Activated T-cell treated with anti-CD3 and anti-CD28 coated beads for 48 hours (primary cell): ENCODE measurements at regions not wholly inside any gene's neighbourhood (a gene's known extent, or its start where the extent isn't known, plus 50 kb on each side); places are given as distances from the start of the nearest gene placed in this dataset.
"Not testable (repeated sequence)": the region's sequence is repeated elsewhere in the genome, so short reads cannot be mapped to it uniquely, and the experiment has no call there.

ENCODE experiments used
- DNase-seq: peaks from one replicate; pipeline ENCODE4 v3.0.0-alpha.2; 2020; ENCODE audit warnings: low read depth

DNA sequence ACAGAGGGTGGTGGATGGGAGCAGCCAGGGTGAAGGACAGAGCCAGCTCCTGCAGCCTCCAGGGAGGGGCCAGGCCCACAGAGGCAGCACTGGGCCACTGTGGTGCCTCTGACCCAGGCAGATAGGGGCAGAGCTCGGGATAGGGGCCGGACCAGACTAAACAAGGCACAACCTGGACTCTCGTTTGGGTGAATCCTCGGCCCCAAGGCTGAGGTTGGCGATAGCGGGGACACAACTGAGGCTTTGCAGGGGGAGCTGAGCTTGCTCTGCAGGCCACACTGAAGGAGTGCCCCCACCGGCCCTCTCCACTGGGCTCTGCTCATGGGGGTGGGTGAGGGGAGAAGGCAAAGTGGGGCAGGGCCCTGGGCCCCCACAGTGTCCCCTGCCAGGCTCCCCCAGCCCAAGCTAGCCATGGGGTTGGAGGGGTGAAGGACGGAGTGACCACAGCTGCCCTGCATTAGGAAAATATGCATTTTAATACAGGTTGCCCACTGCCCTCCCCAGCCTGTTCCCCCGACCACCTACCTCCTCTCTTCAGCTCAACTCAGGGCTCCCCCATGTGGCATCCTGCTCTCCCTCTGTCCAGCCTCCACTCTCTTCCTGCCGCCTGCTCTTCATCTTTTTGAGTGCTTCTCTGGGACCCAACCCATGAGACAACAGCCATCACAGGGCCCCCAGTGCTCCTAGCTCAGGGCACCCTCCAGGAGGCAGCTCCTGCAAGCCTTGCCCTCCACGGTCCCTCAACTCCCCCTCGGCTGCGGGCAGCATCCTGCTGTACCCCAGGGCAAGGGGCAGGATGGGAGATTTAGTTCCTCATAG lies 152.8 kb downstream of the INHBB start:
- no peak for DNase-seq

- no peak for DNase-seq
Measured at GRCh38 chr2:120499784-120500495, 154.0 kb downstream of the INHBB start.

DNA sequence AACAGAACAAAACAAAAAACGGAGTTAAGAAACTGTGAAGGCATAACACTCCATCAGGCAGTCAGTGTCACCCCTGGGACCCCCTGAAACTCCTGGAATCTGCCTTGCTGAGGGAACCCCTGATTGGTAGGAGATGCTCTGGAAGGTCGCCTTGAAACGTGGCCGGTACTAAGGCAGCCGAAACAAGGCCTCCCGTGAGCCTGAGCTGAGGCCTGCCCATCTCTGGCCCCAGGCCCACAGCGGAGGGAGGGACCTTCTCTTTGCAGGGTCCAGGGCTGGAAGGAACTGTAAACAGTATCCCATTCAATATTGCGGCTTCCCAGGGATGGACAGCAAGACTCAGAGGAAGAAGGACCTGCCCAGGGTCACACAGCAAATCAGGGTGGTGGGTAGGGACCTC lies 155.7 kb downstream of the INHBB start:
- DNase-seq, result no peak

DNA sequence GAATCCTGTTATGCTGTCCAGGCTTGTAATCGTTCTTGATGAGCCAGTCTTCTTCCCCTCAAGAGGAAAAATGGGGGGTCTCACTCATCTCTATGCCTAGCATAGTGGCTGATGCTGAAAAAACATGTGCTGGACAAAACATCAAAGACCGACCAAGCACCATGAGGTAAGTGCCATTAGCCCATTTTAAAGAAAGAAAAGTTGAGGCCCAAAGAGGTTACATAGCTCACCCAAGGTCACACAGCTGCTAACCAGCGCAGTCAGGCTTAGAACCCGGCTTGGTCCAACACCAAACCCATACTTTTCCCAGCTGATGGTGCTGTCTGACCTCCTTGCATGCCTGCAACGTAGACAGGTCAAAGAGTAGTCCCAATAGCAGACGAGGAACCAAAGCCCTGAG lies 156.4 kb downstream of the INHBB start:
- DNase-seq, result no peak

GRCh38 chr2:120502761-120503160 lies 156.8 kb downstream of the INHBB start:
- DNase-seq, result no peak

DNA sequence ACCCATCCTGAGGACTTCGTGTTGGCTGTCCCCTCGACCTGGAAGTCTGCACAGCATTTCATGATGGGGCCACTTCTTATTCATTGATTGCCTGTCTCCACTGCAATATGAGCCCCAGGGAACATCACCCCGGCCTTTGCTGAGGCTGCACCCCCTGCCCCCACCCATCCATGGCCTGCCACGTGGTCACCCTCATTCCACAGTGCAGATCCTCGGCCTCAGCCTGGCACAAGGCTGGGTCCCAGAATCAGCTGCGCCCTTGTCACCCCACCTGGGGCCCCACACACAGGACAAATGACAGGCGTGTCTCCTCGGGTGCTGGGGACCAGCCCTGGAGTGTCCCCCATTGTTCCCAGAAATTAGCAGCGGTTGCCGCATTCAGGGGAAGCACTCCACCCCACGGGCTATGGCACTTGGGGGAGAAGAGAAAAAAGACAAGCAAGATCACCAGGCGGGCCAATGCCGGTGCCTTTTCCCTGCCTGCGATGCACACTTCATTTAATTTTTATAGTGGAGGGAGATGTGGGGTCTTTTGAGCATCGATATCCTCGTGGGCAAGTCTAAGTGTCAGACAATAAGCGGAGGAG lies 157.4 kb downstream of the INHBB start:
- no peak for DNase-seq

- DNase-seq, result no peak
Measured at GRCh38 chr2:120503793-120504571, 158.0 kb downstream of the INHBB start.

DNA sequence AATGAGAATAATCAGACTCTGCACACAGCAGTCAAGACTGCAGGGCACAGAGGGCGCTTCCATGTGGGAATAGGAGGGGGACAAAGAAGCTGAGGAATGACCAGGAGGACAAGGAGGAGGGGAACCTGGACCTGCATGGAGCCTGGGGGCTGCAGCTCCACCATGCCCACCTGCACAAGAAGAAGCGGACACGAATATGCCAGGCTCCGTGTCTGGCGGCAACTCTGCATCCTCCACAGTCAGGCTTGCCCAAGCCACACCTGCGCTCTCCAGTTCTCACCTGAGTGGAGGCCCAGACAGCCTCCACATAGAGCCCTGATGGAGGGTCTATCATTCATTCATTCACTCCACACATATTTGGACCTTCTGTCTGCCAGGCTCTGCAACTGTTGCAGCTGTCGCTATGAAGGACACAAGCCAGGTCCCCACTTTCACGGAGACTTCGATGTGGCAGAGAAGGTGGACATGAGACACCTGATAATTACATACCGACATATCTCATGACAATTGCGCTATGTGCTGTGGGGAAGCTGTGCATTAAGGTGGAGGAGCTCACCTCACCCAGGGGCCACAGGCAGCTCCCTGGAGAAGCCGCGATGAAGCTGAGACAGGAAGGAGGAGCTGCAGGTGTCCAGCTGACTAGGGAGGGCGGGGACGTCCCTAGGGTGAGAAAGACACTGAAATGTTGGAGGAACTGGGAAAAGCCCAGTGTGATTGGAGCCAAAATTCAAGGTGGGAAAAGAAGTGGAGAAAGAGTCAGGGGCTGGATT lies 159.2 kb downstream of the INHBB start:
- DNase-seq, result no peak

- DNase-seq, result no peak
Measured at GRCh38 chr2:120508567-120509041, 162.7 kb downstream of the INHBB start.

GRCh38 chr2:120509213-120509815 lies 163.4 kb downstream of the INHBB start:
- no peak for DNase-seq

DNA sequence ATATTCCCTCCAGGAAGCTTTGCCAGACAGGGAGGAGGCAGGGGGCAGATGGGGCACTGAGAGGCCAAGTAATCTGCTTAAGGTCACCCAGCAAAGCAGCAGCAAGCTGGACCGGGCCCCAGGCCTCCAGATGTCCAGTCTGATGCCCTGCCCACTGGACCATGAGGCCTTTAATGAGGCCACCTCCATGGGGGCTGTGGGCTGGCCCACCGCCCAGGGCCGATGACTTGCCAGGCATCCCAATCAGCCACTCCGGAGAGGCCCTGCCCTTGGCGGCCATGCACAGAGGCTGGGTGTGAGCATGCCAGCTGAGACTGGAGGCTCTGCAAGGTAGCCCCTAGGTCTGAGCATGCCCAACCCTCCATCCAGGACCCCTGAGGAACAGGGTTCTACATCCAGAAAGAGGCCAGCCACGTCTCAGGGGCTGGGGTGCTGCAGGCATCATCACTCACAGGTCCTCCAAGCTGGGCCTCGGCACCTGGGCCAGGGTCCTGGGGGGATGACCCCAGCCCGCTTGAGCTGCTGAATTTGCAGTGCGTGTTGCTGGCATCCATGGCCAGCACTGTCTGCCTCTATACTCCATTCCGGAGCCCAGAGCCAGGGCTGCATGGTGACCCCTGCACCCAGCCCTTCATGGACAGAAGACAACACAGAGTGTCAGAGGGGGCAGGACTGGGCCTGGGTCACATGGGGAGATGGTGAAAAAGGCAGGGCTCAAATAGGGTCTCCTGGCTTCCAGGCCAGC lies 164.2 kb downstream of the INHBB start:
- DNase-seq, result no peak

GRCh38 chr2:120510751-120511395 lies 164.9 kb downstream of the INHBB start:
- DNase-seq, result no peak

GRCh38 chr2:120511536-120511935 lies 165.6 kb downstream of the INHBB start:
- DNase-seq, result no peak

- DNase-seq, result no peak
Measured at GRCh38 chr2:120511947-120512710, 166.2 kb downstream of the INHBB start.

DNA sequence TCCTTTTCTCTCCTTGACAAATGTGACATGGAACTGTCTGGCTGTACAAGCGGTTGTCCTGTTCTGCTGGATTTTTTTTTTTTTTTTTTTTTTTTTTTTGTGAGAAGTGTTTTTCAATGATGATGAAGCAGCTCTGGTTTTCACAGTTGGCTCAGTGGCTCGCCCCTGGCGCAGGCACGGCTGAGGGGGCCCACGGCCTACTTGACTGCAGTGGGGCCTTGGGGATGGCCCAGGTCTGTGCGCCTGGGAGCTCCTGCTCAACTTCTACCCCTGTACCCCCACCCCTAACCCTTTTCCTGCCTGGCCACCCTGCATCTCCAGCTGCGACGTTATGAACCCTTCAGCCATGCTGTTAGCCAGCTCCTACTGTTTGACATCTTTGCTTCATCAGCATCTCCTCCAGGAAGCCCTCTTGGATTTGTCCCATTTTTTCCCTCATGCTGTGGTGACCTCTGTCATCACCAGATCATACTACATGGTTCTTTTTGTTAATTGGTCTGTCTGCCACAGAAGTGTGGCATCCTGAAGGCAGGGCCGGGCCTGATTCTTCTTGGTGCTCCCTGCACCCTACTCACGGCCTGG lies 167.9 kb downstream of the INHBB start:
- DNase-seq, result no peak

- no peak for DNase-seq
Measured at GRCh38 chr2:120514521-120514920, 168.6 kb downstream of the INHBB start.

- not testable (repeated sequence) for DNase-seq
Measured at GRCh38 chr2:120515066-120515758, 169.3 kb downstream of the INHBB start.
